ENCODE measurements at regions not wholly inside any gene's neighbourhood (a gene's known extent, or its start where the extent isn't known, plus 50 kb on each side); places are given as distances from the start of the nearest gene placed in this dataset.
"Not testable (repeated sequence)": the region's sequence is repeated elsewhere in the genome, so short reads cannot be mapped to it uniquely, and the experiment has no call there.

DNA sequence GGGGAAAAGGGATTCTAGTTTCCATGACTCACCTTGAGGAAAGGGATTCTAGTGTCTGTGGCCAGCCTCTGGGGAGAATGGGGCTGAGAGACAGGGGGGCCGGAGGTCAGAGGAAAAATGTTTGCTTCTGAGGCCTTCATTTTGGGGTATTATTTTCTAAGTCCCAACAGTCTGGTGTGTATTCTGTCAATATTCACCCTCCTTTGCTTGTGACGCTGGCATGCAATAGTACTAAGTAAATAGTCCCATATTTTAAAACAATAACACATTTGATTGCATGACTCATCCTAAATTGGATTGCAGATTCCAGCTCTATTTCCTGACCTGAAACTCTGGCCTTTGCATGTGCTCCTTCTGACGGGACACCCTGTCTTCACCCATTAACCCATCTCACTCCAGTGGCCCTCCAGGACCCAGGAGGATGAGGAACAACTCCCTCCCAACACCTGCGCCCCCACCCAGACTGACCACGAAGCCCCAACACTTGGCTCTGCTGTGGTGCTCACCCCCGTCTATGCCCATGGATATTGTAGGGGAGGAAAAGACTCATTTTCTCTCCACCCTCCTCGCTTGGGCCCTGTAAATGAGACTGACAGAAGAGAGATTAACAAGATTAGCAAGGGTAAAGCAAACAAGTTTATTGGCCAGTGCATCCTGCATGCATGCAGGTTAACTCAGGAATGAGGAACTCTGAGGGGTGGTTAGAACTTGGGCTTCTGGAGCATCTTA is 495.6 kb upstream of the KLF6 start:
- H3K27ac ChIP-seq (ENCODE audit: low read length): no peak overlapping the region
- DNase-seq (ENCODE audit: low read depth, low spot score): no peak

DNA sequence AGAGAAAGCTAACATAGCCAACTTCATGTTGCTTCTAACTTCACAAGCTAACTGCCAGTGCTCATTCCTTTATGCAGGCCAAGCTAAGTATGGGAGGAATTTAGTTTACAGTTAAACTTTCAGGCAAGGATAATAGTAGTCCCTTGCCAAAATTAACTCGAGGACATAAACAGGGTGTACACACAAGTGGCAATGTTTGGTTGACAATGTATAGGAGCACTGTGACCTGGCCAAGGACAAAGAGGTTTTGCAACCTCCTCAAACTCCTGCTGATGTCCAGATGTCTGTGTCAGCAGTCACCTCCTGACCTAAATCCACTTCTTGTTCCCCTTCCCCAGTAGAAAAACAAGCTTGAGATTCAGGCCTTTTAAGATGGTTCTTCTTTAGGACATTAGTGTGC is 494.6 kb upstream of the KLF6 start:
- H3K36me3 ChIP-seq (ENCODE audit: control insufficient read depth, insufficient read depth, low read length): no peaks in the 10 kb centered on the region
- WGBS (ENCODE audit: insufficient coverage, insufficient read length): no CpG with 5 or more reads among the region's 1 CpG
- no peaks in the 10 kb centered on the region for H3K27me3 ChIP-seq (ENCODE audit: control insufficient read depth, insufficient read depth, low read length)
- no peak overlapping the region for H3K27ac ChIP-seq (ENCODE audit: low read length)
- no peaks in the 10 kb centered on the region for H3K9me3 ChIP-seq (ENCODE audit: control insufficient read depth, insufficient read depth, low read length)
- H3K4me1 ChIP-seq (ENCODE audit: control insufficient read depth, insufficient read depth, low read length): no peaks in the 10 kb centered on the region
- no peak for DNase-seq (ENCODE audit: low read depth, low spot score)
- H3K4me3 ChIP-seq (ENCODE audit: low read length): no peak overlapping the region

More for the DNA sequence above, 495.6 kb upstream of the KLF6 start:
- H3K36me3 ChIP-seq (ENCODE audit: control insufficient read depth, insufficient read depth, low read length): no peaks in the 10 kb centered on the region
- no peak overlapping the region for H3K4me3 ChIP-seq (ENCODE audit: low read length)
- no CpG with 5 or more reads among the region's 7 CpGs for WGBS (ENCODE audit: insufficient coverage, insufficient read length)
- H3K9me3 ChIP-seq (ENCODE audit: control insufficient read depth, insufficient read depth, low read length): no peaks in the 10 kb centered on the region
- H3K27me3 ChIP-seq (ENCODE audit: control insufficient read depth, insufficient read depth, low read length): no peaks in the 10 kb centered on the region
- H3K4me1 ChIP-seq (ENCODE audit: control insufficient read depth, insufficient read depth, low read length): no peaks in the 10 kb centered on the region

DNA sequence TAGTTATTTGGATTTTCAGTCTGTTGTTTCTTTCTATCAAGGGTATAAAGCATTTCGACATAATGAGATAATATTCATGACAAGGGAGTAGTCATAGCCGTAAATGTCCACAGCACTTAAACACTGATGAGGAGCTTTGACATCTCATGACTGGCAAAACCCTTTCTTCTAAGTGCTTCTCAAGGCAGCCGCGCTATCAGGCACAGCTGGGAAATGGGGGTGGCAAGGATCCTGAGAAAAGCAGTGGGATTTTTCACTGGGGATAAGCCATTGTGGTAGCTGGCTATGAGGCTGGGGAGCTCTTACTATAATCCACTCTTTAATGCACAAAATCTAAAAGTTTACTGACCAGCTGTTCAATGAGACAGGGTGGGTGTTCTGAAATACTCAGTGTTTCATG is 493.2 kb upstream of the KLF6 start:
- H3K27me3 ChIP-seq (ENCODE audit: control insufficient read depth, insufficient read depth, low read length): no peaks in the 10 kb centered on the region
- no peak for DNase-seq (ENCODE audit: low read depth, low spot score)
- no peak overlapping the region for H3K27ac ChIP-seq (ENCODE audit: low read length)
- no peak overlapping the region for H3K4me3 ChIP-seq (ENCODE audit: low read length)
- no peaks in the 10 kb centered on the region for H3K36me3 ChIP-seq (ENCODE audit: control insufficient read depth, insufficient read depth, low read length)
- no CpG with 5 or more reads among the region's 4 CpGs for WGBS (ENCODE audit: insufficient coverage, insufficient read length)
- H3K4me1 ChIP-seq (ENCODE audit: control insufficient read depth, insufficient read depth, low read length): no peaks in the 10 kb centered on the region
- H3K9me3 ChIP-seq (ENCODE audit: control insufficient read depth, insufficient read depth, low read length): no peaks in the 10 kb centered on the region

DNA sequence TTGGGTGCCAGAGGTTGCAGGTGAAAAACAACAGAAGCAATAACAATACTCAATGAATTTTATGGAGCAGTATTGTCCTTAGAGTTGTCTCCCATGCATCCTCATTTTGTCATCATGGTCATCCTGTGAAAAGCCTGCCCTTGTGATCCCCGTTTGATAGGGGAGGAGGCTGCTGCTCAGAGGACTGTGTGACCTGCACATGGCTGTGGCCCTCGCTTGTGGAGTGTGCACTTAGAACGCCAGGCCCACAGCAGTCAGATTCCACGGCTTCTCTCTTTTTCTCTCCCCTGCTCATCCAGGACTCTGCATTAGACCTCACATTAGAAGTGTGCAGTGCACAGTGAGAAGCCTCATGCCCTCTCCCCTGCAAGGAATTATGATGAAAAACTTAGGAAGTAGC is 491.1 kb upstream of the KLF6 start:
- H3K27me3 ChIP-seq (ENCODE audit: control insufficient read depth, insufficient read depth, low read length): no peaks in the 10 kb centered on the region
- no peaks in the 10 kb centered on the region for H3K36me3 ChIP-seq (ENCODE audit: control insufficient read depth, insufficient read depth, low read length)
- no peak for DNase-seq (ENCODE audit: low read depth, low spot score)
- no peak overlapping the region for H3K27ac ChIP-seq (ENCODE audit: low read length)
- H3K9me3 ChIP-seq (ENCODE audit: control insufficient read depth, insufficient read depth, low read length): no peaks in the 10 kb centered on the region
- no CpG with 5 or more reads among the region's 4 CpGs for WGBS (ENCODE audit: insufficient coverage, insufficient read length)
- H3K4me1 ChIP-seq (ENCODE audit: control insufficient read depth, insufficient read depth, low read length): no peaks in the 10 kb centered on the region
- no peak overlapping the region for H3K4me3 ChIP-seq (ENCODE audit: low read length)

DNA sequence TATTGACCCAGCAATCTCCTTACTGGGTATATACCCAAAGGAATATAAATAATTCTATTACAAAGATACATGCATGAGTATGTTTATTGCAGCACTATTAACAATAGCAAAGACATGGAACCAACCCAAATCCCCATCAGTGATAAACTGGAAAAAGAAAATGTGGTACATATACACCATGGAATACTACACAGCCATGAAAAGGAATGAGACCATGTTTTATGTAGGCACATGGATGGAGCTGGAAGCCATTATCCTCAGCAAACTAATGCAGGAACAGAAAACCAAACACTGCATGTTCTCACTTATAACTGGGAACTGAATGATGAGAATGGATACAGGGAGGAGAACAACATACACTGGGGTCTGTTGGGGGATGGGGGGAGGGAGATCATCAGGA is 489.7 kb upstream of the KLF6 start:
- not testable (repeated sequence) for H3K27ac ChIP-seq (ENCODE audit: low read length); H3K9me3 ChIP-seq (ENCODE audit: control insufficient read depth, insufficient read depth, low read length); H3K36me3 ChIP-seq (ENCODE audit: control insufficient read depth, insufficient read depth, low read length); H3K4me1 ChIP-seq (ENCODE audit: control insufficient read depth, insufficient read depth, low read length); H3K27me3 ChIP-seq (ENCODE audit: control insufficient read depth, insufficient read depth, low read length); DNase-seq (ENCODE audit: low read depth, low spot score); H3K4me3 ChIP-seq (ENCODE audit: low read length)

DNA sequence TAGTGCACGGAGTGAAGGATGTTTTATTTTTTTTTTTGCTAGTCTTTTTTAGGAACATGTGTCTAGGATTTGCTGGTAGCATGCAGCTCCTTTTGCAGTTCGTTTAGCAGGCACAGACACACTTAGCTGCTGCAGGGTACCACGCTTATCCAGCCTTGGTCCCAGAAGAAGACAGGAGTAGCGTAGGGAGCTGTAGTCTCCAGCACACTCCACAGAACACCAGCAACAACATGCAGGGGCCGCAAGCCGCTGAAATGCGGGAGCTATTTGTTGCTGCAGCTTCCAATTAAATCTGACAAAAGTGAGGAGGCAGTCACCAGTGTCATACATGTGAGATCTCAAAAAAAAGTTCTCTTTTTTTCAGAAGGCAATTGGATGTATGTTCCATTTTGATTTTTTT is 486.2 kb upstream of the KLF6 start:
- H3K4me1 ChIP-seq (ENCODE audit: control insufficient read depth, insufficient read depth, low read length): no peaks in the 10 kb centered on the region
- H3K9me3 ChIP-seq (ENCODE audit: control insufficient read depth, insufficient read depth, low read length): no peaks in the 10 kb centered on the region
- WGBS (ENCODE audit: insufficient coverage, insufficient read length): no CpG with 5 or more reads among the region's 7 CpGs
- H3K36me3 ChIP-seq (ENCODE audit: control insufficient read depth, insufficient read depth, low read length): no peaks in the 10 kb centered on the region
- H3K27me3 ChIP-seq (ENCODE audit: control insufficient read depth, insufficient read depth, low read length): no peaks in the 10 kb centered on the region
- DNase-seq (ENCODE audit: low read depth, low spot score): no peak
- no peak overlapping the region for H3K4me3 ChIP-seq (ENCODE audit: low read length)
- no peak overlapping the region for H3K27ac ChIP-seq (ENCODE audit: low read length)

DNA sequence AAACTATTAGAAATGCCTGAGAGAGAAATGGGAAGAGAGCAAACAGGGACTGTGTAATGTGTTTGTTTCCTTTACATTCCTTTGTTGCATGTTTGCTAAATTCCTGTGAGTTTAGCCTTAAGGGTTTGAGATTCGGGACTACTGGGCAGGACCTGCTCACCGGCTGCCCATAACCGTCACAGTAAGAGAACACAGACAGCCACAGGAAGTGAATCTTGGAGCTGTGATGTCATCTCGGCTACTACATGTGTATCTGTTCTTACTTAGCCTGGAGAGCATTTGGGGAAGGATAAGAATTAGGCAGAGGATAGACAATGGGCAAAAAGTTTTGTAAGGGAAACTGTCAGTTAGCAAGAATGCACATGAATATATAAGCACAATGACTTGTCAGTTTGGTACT is 485.1 kb upstream of the KLF6 start:
- Histone ChIP-seq H3K9me3 (ENCODE audit: control insufficient read depth, insufficient read depth, low read length) (no peaks in the 10 kb centered on the region), H3K27me3 (ENCODE audit: control insufficient read depth, insufficient read depth, low read length) (no peaks in the 10 kb centered on the region), H3K4me1 (ENCODE audit: control insufficient read depth, insufficient read depth, low read length) (no peaks in the 10 kb centered on the region), H3K36me3 (ENCODE audit: control insufficient read depth, insufficient read depth, low read length) (no peaks in the 10 kb centered on the region), H3K27ac (ENCODE audit: low read length) (no peak overlapping the region), H3K4me3 (ENCODE audit: low read length) (no peak overlapping the region)
- no peak for DNase-seq (ENCODE audit: low read depth, low spot score)
- no CpG with 5 or more reads among the region's 4 CpGs for WGBS (ENCODE audit: insufficient coverage, insufficient read length)

DNA sequence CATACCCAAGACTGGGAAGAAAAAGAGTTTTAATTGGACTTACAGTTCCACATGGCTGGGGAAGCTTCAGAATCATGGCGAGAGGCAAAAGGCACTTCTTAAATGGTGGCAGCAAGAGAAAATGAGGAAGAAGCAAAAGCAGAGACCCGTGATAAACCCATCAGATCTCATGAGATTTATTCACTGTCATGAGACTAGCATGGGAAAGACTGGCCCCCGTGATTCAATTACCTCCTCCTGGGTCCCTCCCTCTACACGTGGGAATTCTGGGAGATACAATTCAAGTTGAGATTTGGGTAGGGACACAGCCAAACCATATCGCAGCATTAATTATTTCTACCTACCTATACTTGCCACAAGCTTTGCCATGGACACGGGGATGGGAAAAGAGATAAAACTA is 483.5 kb upstream of the KLF6 start:
- not testable (repeated sequence) for H3K27ac ChIP-seq (ENCODE audit: low read length); DNase-seq (ENCODE audit: low read depth, low spot score); H3K4me3 ChIP-seq (ENCODE audit: low read length); H3K9me3 ChIP-seq (ENCODE audit: control insufficient read depth, insufficient read depth, low read length); H3K27me3 ChIP-seq (ENCODE audit: control insufficient read depth, insufficient read depth, low read length); H3K4me1 ChIP-seq (ENCODE audit: control insufficient read depth, insufficient read depth, low read length); H3K36me3 ChIP-seq (ENCODE audit: control insufficient read depth, insufficient read depth, low read length)
- WGBS (ENCODE audit: insufficient coverage, insufficient read length): no CpG with 5 or more reads among the region's 6 CpGs

DNA sequence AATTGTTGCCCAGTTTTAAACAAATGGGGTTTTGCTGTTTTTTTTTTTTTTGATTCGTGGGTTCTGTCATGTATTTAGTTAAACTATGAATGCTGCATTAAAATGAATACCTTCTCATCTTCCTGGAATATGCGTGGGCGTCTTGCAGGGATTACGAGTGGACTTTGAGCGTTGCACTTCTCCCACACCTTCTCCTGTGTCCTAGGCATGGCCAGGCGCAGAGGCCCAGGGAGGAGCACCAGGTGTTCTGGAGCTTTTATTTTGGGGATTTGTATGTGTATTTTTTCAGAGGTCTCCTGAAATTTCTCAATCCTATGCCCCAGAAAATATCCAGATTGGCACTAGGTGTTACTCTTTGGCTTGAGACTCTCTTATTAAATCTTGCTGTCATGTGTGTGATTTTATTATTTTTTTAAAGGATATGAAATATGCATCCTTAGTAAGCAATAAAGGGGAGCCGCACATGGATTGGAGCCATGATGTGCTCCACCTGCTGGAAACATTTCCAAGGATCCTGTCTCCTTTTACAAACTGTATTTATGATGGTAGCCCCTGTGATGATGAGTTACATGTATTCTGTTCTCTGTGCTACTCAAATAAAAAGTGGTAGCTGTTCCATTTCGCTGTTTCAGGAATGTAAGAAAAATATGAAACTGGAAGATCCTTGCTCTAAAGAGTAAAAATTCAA is 482.2 kb upstream of the KLF6 start:
- Histone ChIP-seq H3K27me3 (ENCODE audit: control insufficient read depth, insufficient read depth, low read length) (no peaks in the 10 kb centered on the region), H3K9me3 (ENCODE audit: control insufficient read depth, insufficient read depth, low read length) (no peaks in the 10 kb centered on the region), H3K27ac (ENCODE audit: low read length) (no peak overlapping the region), H3K4me1 (ENCODE audit: control insufficient read depth, insufficient read depth, low read length) (no peaks in the 10 kb centered on the region), H3K4me3 (ENCODE audit: low read length) (no peak overlapping the region), H3K36me3 (ENCODE audit: control insufficient read depth, insufficient read depth, low read length) (no peaks in the 10 kb centered on the region)
- no peak for DNase-seq (ENCODE audit: low read depth, low spot score)
- WGBS (ENCODE audit: insufficient coverage, insufficient read length): no CpG with 5 or more reads among the region's 8 CpGs

DNA sequence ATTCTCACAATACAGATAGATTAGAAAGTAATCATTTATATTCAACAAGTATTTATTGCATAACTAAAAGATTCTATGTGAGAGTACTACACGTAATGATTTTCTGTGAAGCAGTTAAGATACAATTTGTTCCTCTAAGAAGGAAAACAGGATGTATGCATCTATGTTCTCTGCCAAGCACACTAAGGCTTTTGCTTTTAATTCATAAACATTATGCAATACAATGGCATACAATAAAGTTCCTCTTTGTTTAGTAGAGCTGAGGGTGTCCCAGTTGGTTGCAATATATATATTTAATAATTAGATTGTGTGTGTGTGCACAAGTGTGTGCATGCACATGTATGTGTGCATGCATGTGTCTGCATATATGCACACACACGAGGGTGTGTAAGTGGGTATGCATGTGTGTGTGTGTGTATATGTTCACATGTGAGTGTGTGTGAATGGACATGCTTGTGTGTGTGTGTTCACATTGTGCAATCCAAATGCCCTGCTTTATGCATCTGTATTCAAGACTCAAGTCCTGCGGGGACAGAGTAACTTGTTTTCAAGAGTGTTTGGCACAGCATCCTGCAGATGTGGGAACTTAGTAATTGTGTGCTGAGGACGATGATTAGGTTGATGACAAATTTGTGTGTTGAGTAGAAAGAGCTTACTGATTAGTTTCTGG is 481.5 kb upstream of the KLF6 start:
- Histone ChIP-seq H3K27ac (ENCODE audit: low read length) (no peak overlapping the region), H3K9me3 (ENCODE audit: control insufficient read depth, insufficient read depth, low read length) (no peaks in the 10 kb centered on the region), H3K4me3 (ENCODE audit: low read length) (no peak overlapping the region), H3K36me3 (ENCODE audit: control insufficient read depth, insufficient read depth, low read length) (no peaks in the 10 kb centered on the region), H3K4me1 (ENCODE audit: control insufficient read depth, insufficient read depth, low read length) (no peaks in the 10 kb centered on the region), H3K27me3 (ENCODE audit: control insufficient read depth, insufficient read depth, low read length) (no peaks in the 10 kb centered on the region)
- DNase-seq (ENCODE audit: low read depth, low spot score): no peak
- WGBS (ENCODE audit: insufficient coverage, insufficient read length): no CpG with 5 or more reads among the region's 4 CpGs
